NK-92 treated with Interleukin-12 subunit alpha and Interleukin-12 subunit beta, amount 100 ng/mL, for 24 hours (cell line): ENCODE measurements at regions not wholly inside any gene's neighbourhood (a gene's known extent, or its start where the extent isn't known, plus 50 kb on each side); places are given as distances from the start of the nearest gene placed in this dataset.
"Not testable (repeated sequence)": the region's sequence is repeated elsewhere in the genome, so short reads cannot be mapped to it uniquely, and the experiment has no call there.

Source experiments
- DNase-seq: peaks from one replicate; lab custom pipeline; 2025; lab: John Stamatoyannopoulos, UW

DNA sequence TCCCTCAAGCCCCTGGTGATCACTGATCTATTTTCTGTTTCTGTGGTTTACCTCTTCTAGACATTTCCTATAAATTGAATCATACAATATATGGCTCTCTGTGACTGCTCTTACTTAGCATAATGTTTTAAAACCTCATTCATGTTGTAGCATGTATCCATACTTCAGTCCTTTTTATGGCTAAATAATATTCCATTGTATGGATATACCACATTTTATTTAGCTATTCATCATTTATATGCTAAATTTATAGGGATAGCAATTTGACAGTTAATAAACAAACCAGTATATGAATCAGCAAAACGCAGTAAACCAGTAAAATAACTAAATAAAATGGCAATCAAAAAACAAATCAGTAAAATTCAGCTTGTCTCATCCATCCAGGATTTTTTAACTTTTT, 286.1 kb upstream of the HNRNPA3 start:
- DNase-seq = no peak

DNA sequence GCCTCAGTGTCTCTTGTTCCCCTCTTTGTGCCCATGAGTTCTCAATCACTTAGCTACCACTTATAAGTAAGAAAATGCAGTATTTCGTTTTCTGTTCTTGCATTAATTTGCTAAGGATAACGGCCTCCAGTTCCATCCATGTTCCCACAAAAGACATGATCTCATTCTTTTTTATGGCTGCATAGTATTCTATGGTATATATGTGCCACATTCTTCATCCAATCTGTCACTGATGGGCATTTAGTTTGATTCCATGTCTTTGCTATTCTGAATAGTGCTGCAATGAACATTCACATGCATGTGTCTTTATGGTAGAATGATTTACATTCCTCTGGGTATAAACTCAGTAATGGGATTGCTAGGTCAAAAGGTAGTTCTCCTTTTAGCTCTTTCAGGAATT, 283.2 kb upstream of the HNRNPA3 start:
- not testable (repeated sequence) for DNase-seq

GRCh38 chr2:176931588-176932563, 280.7 kb upstream of the HNRNPA3 start:
- peak; percentile 28 for DNase-seq

- DNase-seq = no peak
These were observed 278.5 kb upstream of the HNRNPA3 start for GRCh38 chr2:176934131-176934530.

GRCh38 chr2:176934869-176935415, 277.7 kb upstream of the HNRNPA3 start:
- DNase-seq = no peak

DNA sequence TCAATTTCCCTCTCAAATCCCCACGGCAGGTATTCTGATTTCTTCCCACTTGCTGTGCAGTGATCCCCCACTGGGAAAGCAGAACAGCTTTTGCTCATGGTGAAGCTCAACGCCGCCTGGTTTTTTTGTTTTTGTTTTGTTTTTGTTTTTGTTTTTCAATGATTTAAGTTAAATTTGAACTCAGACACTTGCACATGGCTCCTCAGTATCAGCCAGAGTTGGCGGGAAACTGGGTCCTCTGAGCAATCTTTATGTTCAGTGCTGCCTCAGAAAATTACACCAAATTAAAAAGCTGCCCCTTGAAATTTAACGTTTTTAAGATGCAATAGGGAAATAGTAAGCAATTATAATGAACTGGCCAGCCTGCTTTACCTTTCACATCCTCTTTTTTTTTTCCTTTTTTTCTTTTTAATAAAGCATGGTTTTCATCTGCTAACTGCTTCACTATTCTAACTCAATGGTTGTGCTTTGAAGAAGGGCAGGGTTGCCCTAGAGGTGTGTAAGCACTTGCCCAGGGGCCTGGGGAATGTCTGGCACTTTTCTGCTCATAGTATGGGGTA, 277.0 kb upstream of the HNRNPA3 start:
- DNase-seq = no peak

- DNase-seq = no peak
These were observed 276.2 kb upstream of the HNRNPA3 start for GRCh38 chr2:176936410-176936809.

DNA sequence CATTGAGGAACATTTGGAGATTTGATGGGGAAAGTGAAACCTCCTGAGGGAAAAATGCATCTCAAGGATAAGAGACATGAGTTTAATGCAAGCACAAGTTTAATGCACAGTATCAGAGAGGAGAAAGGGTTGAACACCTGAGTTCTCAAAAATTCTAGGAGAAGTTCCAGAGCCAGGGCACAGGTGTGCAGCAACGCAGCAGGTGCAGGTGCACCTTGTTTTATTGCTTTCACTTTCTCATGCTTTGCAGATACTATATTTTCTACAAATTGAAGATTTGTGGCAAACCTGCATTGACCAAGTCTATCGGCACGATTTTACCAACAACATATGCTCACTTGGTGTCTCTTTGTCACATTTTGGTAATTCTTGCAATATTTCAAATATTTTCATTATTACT, 267.6 kb upstream of the HNRNPA3 start:
- no peak for DNase-seq

- no peak for DNase-seq
These were observed 264.8 kb upstream of the HNRNPA3 start for GRCh38 chr2:176947754-176948153.

- DNase-seq = not testable (repeated sequence)
These were observed 261.4 kb upstream of the HNRNPA3 start for GRCh38 chr2:176951218-176951617.

GRCh38 chr2:176956791-176957190, 255.8 kb upstream of the HNRNPA3 start:
- DNase-seq = no peak

DNA sequence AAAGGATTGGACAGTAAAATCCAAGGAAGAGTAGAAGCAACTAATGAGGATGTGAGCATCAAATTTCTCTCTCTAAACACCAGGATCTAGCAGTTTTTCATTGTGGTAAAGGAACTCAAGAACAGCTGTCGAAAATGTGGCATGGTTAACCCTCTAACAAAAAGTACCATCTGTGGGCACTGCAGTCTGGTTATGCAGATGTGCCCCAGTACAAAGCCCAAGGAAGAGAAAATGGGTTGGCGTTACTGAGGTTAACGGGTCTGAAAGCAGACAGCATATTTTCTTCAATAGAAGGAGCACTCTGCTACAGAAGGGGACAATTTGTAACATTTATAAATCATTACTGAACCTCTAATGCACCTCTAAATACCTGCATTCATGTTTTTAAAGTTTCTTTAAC, 253.0 kb upstream of the HNRNPA3 start:
- no peak for DNase-seq

DNA sequence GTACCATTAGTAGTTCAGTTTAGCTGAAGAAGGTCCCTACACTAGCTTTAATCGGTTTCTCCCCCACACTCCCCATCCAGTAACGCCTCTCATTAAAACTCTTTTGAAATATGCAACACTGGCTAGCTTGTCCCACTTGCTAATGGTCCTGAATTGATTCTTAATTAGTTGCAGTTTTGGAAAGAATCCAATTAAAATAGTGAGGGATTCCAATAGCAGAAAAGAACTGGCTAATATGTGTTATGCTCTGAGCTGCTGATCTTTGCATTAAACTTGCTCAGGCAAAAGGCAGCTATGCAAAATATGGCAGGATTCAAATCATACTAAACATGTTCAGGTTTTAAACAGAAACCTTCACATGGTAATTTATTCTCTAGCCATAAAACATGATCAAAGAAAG, 252.5 kb upstream of the HNRNPA3 start:
- DNase-seq = no peak

GRCh38 chr2:176960736-176961520, 251.7 kb upstream of the HNRNPA3 start:
- DNase-seq = no peak

DNA sequence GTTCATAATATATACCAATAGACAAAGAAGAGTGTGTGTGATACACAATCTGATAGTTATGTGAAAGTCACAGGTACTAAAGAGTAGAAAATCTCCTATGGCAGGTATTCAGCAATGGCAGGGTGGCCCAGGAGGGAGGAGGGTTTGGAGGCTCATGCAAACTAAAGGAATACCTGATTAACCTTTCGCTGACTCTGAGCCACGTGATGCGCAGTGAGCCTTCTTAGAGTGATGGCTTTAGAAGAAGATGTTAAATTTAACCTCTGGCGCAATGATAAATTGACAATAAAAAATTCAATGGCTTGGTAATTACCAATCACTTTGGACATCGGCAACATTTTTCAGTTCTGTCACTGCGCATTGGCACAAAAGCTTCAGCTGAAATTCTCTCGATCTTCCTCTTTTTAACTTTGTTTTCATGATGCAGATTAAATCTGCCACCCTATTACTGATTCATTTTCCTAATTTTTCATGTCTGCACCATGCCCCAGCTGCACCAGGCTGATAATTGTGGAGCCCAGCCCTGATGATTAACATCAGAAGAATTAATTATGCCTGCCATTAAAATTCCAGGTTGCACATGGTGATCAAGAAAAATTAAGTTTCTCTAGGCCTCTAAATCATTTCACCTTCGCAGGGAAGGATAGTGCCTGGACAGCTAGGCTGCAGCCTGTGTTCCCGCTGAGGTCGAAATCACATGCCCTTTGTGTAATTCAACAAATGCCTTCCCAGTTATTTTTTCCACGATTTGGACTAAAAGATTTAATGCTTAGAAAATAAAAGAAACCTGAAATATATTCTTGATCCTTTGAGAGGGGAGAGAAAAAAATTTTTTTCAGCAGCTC, 250.6 kb upstream of the HNRNPA3 start:
- DNase-seq = no peak

- no peak for DNase-seq
These were observed 248.9 kb upstream of the HNRNPA3 start for GRCh38 chr2:176963568-176964287.

DNA sequence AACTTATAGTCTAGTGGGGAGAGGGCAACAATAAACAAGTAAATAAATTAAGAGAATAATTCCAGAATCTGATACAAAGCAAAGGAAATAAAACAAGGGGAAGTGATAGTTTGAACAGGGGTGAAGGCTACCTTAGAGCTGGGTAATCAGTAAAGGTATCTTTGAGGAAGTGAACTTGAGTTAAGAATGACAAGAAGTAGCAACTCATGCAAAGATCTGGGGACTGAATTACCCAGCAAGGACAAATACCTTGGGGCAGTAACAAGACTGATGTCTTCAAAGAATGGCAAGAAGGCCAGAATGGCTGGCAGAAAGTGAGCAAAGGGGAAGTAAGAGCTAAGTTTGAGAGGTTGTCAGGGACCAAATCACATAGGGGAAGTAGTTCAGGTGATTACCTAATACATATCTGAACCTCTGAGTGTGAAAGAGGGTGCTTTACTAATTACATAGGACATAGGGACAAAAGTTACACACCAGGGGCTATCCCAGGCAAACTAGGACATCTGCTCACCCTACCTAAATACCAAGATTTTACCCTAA, 244.6 kb upstream of the HNRNPA3 start:
- no peak for DNase-seq

DNA sequence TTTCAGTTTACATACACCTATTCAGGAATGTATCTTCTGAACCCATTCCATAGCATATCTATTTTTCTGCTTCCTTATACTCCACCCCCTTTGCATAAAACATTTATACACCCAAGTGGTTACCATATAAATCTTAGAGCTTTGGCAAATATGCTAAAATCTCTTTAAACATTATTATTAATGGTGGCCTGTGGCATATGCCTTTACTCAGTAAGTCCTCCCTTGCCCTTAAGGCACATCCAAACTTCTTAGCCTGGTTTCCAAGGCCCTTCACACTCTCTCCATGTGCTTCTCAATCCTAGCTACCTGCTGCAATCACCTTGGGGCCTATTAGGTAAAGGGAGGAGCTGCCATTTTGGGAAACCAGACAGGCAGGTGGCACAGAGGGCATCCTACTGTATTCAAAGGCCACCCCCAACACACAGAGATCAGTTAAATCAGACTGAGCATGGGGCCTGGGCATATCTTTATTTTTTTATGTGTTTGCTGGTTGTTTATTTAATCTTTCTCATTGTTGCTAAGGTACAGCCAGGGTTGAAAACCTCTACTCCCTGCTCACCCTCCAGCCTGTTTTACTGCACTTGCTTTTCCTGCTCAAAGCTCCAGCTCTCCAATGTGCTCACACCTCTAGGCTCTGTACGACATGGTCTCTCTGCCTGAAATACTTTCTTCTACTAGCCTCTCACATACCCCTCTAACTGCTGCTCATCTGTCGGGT, 242.8 kb upstream of the HNRNPA3 start:
- no peak for DNase-seq

DNA sequence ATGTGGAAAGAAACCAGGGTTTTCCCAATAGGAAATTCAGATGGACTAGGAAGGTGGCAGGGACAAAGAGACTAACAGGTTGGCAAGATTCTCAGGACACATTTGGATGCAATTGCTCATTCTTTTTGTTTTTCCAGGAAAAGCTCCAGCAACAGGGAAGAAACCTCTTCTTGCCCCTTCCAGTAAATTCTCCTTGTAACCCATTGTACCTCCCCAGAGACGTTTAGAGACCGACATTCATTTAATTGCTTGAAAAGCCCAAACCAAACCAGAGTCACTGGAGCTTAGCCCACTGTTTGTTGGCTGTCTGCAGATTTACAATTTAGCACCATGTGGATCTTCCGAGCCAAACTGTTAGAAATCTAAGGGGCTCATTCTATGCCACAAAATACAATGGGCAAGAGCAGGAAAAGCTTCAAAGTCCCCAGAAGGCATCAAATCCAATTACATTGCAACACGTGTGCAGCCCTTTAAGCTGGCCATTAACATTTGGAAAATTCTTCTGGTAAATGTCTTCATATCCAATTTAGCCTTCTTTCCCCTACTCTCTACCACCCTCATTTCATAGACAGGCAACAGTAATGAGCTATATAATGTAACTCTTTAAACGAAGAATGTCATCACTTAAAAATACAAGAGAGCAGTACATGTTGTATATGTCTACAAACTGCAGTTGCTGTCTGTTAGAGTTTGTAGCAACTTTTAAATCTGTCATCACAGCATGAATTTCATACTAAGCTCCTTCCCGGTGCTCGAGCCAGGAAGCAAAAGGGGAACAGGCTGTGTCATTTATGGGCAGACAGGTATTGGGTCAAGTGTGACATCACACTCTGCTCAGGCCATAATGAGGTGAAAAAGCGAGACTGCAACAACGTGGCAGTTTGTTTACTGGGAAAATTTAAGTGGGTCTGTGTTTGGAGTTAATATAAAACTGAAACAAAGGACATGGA, 235.6 kb upstream of the HNRNPA3 start:
- no peak for DNase-seq
